IMR-90 (cell line): ENCODE measurements at regions not wholly inside any gene's neighbourhood (a gene's known extent, or its start where the extent isn't known, plus 50 kb on each side); places are given as distances from the start of the nearest gene placed in this dataset.

ENCODE experiments used
- ATAC-seq: fragments of 200-7000 bp; cut with Tn5 transposase; 2 replicates; pipeline ENCODE4 v1.9.1; 2020; ENCODE audit warnings: low read depth, mild to moderate bottlenecking, moderate library complexity
- BruUV-seq: library from RNA; stranded (reverse); fragments of 400-500 nt; replicated peaks from 2 replicates; lab custom pipeline; 2021; lab: Mats Ljungman, UMichigan
- CTCF ChIA-PET: fragments of 300-600 bp; formaldehyde crosslinking; extraction: SDS; loops from one replicate; lab custom pipeline; 2021; ENCODE audit warnings: antibody characterized with exemption; lab: Yijun Ruan, JAX
- POLR2A ChIA-PET: fragments of 300-600 bp; sonication (Branson Sonifier 250); formaldehyde crosslinking; loops from one replicate; lab custom pipeline; 2022; ENCODE audit warnings: antibody characterized with exemption; ENCODE audit not compliant: unreplicated experiment; lab: Charles Lee
- DNase-seq: peaks from one replicate; pipeline ENCODE4 v3.0.0; 2013
- H2AFZ ChIP-seq: replicated peaks from 2 replicates; pipeline ENCODE3; 2013; ENCODE audit warnings: low read length, mild to moderate bottlenecking; ENCODE audit not compliant: poor library complexity
- H2AK5ac ChIP-seq: 2 replicates; pipeline ENCODE4 v1.6.1; 2013; ENCODE audit warnings: low read depth, low read length, inconsistent platforms
- H2AK9ac ChIP-seq: replicated peaks from 2 replicates; pipeline ENCODE3; 2013; ENCODE audit warnings: mild to moderate bottlenecking, low read depth, low read length, moderate library complexity; ENCODE audit not compliant: poor library complexity
- H2BK120ac ChIP-seq: 2 replicates; pipeline ENCODE4 v1.6.1; 2013; ENCODE audit warnings: low read depth, low read length, inconsistent platforms
- H2BK15ac ChIP-seq: 3 replicates; pipeline ENCODE4 v1.6.1; 2013; ENCODE audit warnings: low read depth, low read length, inconsistent platforms
- H2BK20ac ChIP-seq: 2 replicates; pipeline ENCODE4 v1.6.1; 2013; ENCODE audit warnings: low read depth, mild to moderate bottlenecking, inconsistent platforms, low read length, moderate library complexity
- H2BK5ac ChIP-seq: 2 replicates; pipeline ENCODE4 v1.6.1; 2013; ENCODE audit warnings: mild to moderate bottlenecking, low read depth, low read length, inconsistent platforms; ENCODE audit not compliant: poor library complexity, severe bottlenecking
- H3K14ac ChIP-seq: replicated peaks from 2 replicates; pipeline ENCODE4 v1.6.1; 2013; ENCODE audit warnings: low read depth, low read length, inconsistent platforms
- H3K18ac ChIP-seq: 2 replicates; pipeline ENCODE4 v1.6.1; 2013; ENCODE audit warnings: low read depth, low read length, control low read depth
- H3K23ac ChIP-seq: 2 replicates; pipeline ENCODE4 v1.6.1; 2013; ENCODE audit warnings: low read depth, low read length, inconsistent platforms
- H3K27ac ChIP-seq: 2 replicates; pipeline ENCODE4 v1.5.1; 2013; ENCODE audit warnings: mild to moderate bottlenecking, control low read depth, low read length; ENCODE audit not compliant: insufficient read depth
- H3K27me3 ChIP-seq: 2 replicates; pipeline ENCODE4 v1.6.1; 2013; ENCODE audit warnings: low read length; ENCODE audit not compliant: control insufficient read depth, insufficient read depth
- H3K36me3 ChIP-seq: 2 replicates; pipeline ENCODE4 v1.6.1; 2013; ENCODE audit warnings: low read length, mixed read lengths; ENCODE audit not compliant: control insufficient read depth, insufficient read depth
- H3K4ac ChIP-seq: 2 replicates; pipeline ENCODE4 v1.6.1; 2013; ENCODE audit warnings: low read depth, low read length, inconsistent platforms
- H3K4me1 ChIP-seq: 2 replicates; pipeline ENCODE4 v1.6.1; 2013; ENCODE audit warnings: low read length, mixed read lengths; ENCODE audit not compliant: control insufficient read depth, insufficient read depth
- H3K4me2 ChIP-seq: 2 replicates; pipeline ENCODE4 v1.6.1; 2013; ENCODE audit warnings: low read depth, mild to moderate bottlenecking, control low read depth, low read length, moderate library complexity
- H3K4me3 ChIP-seq: 2 replicates; pipeline ENCODE4 v1.5.1; 2013; ENCODE audit warnings: low read depth, mild to moderate bottlenecking, control low read depth, low read length, moderate library complexity; ENCODE audit not compliant: insufficient read depth
- H3K56ac ChIP-seq: 2 replicates; pipeline ENCODE4 v1.6.1; 2013; ENCODE audit warnings: low read length, inconsistent platforms; ENCODE audit not compliant: insufficient read depth; ENCODE audit errors: extremely low read depth
- H3K79me1 ChIP-seq, 2 experiments: 2 replicates each; pipeline ENCODE4 v1.6.1; 2013; ENCODE audit warnings: low read length in 2 of 2, inconsistent platforms in 1 of 2, low read depth in 1 of 2
- H3K9ac ChIP-seq: 2 replicates; pipeline ENCODE4 v1.6.1; 2013; ENCODE audit warnings: low read depth, low read length, control low read depth
- H3K9me1 ChIP-seq: 2 replicates; pipeline ENCODE4 v1.6.1; 2013; ENCODE audit warnings: low read length, inconsistent platforms; ENCODE audit not compliant: insufficient read depth
- H3K9me3 ChIP-seq: 2 replicates; pipeline ENCODE4 v1.6.1; 2013; ENCODE audit warnings: low read length; ENCODE audit not compliant: control insufficient read depth, insufficient read depth
- H4K20me1 ChIP-seq: 2 replicates; pipeline ENCODE4 v1.6.1; 2013; ENCODE audit warnings: low read length, inconsistent platforms; ENCODE audit not compliant: insufficient read depth
- H4K5ac ChIP-seq: 2 replicates; pipeline ENCODE4 v1.6.1; 2013; ENCODE audit warnings: mild to moderate bottlenecking, low read depth, low read length, control low read depth
- H4K8ac ChIP-seq, 2 experiments: 2 replicates each; pipeline ENCODE4 v1.6.1; 2013; ENCODE audit warnings: low read depth in 2 of 2, low read length in 2 of 2, control low read depth in 1 of 2, inconsistent platforms in 1 of 2
- H4K91ac ChIP-seq: 2 replicates; pipeline ENCODE4 v1.6.1; 2013; ENCODE audit warnings: low read depth, low read length, inconsistent platforms; ENCODE audit not compliant: insufficient read depth
- FOS ChIP-seq: fragments of 150-350 bp; IDR thresholded peaks from 2 replicates; pipeline ENCODE4 v1.6.1; 2016; ENCODE audit warnings: low read depth, low read length
- MAFK ChIP-seq: IDR thresholded peaks from 2 replicates; pipeline ENCODE4 v1.6.1; 2012; ENCODE audit warnings: low read depth, low read length, improper control_type of control experiment
- MXI1 ChIP-seq: IDR thresholded peaks from 2 replicates; pipeline ENCODE4 v1.6.1; 2012; ENCODE audit warnings: low read depth, mild to moderate bottlenecking, low read length, moderate library complexity, borderline replicate concordance
- POLR2A ChIP-seq: IDR thresholded peaks from 2 replicates; pipeline ENCODE4 v1.6.1; 2012; ENCODE audit warnings: mild to moderate bottlenecking, low read depth, low read length
- USF2 ChIP-seq: fragments of 150-350 bp; IDR thresholded peaks from 2 replicates; pipeline ENCODE4 v1.6.1; 2017; ENCODE audit warnings: mild to moderate bottlenecking, antibody characterized with exemption, low read length, low read depth
- WGBS, 2 experiments: methylation state at CpG; one replicate each; pipeline versions ENCODE4 v1.1.5 to v1.1.7; 2013; ENCODE audit warnings: missing lambda C conversion rate in 2 of 2; ENCODE audit not compliant: insufficient read length in 1 of 2; ENCODE audit errors: extremely low coverage in 2 of 2; 5-methylcytosine and 5-hydroxymethylcytosine counted together
- dilution Hi-C: fragments of 300-500 bp; cut with HindIII; formaldehyde crosslinking; loops from one replicate; pipeline ENCODE4 v1.14.3; 2018; ENCODE audit warnings: low sequenced_read_pairs; ENCODE audit not compliant: unreplicated experiment
- in situ Hi-C: fragments of 300-500 bp; cut with MboI; formaldehyde crosslinking; loops from 3 replicates; pipeline ENCODE4 v1.14.3; 2019; ENCODE audit warnings: low sequenced_read_pairs, inconsistent platforms, mixed read lengths
- intact Hi-C: fragments of 100-400 bp; cut with micrococcal nuclease; formaldehyde crosslinking; loops from 2 replicates; pipeline ENCODE4 v1.10.0; 2022

GRCh38 chr10:64416011-64416410, 894.8 kb downstream of the REEP3 start:
- no peak overlapping the region for H4K8ac ChIP-seq
- H2BK120ac ChIP-seq, result no peak overlapping the region
- ChIA-PET CTCF (no interaction called here), POLR2A (no interaction called here)
- H3K56ac ChIP-seq, result no peak overlapping the region
- H3K18ac ChIP-seq, result no peak overlapping the region
- dilution Hi-C loops, result no loop called here
- in situ Hi-C loops, result no loop called here
- no peaks in the 10 kb centered on the region for H3K9me3 ChIP-seq
- intact Hi-C loops, result loop anchor here (1.0 kb wide), 1 partner anchor 8 kb away; no protein-coding TSS in a partner anchor
- H3K27me3 ChIP-seq, result no peaks in the 10 kb centered on the region
- peak overlapping the region; percentile 7; the same call in 1 of the 2 replicates for H3K4me2 ChIP-seq
- DNase-seq (no peak), ATAC-seq (peak; percentile 51)
- H3K4ac ChIP-seq, result no peak overlapping the region
- no peaks in the 10 kb centered on the region for H3K36me3 ChIP-seq
- no peak overlapping the region for H4K91ac ChIP-seq
- H3K27ac ChIP-seq, result no peak overlapping the region
- no peak overlapping the region for H2BK5ac ChIP-seq
- no TSS peak for BruUV-seq
- no peak overlapping the region for H2AK9ac ChIP-seq
- H2BK20ac ChIP-seq, result no peak overlapping the region
- no peaks in the 10 kb centered on the region for H4K20me1 ChIP-seq
- H4K5ac ChIP-seq, result no peak overlapping the region
- H3K9ac ChIP-seq, result no peak overlapping the region
- no peaks in the 10 kb centered on the region for H3K4me1 ChIP-seq
- WGBS, 2 experiments, result no CpG with 5 or more reads among the region's 1 CpG
- H3K4me3 ChIP-seq, result no peak overlapping the region
- H2AK5ac ChIP-seq, result no peak overlapping the region
- H2AFZ ChIP-seq, result no peak overlapping the region
- H3K23ac ChIP-seq, result no peak overlapping the region
- TF ChIP-seq USF2, result no peak
- no peak for TF ChIP-seq MXI1
- no peak for TF ChIP-seq FOS
- no peak for TF ChIP-seq MAFK
- TF ChIP-seq POLR2A, result no peak
- no peaks in the 10 kb centered on the region for H3K79me1 ChIP-seq
- H3K14ac ChIP-seq, result no peak overlapping the region
- no peaks in the 10 kb centered on the region for H3K9me1 ChIP-seq
- no peak overlapping the region for H2BK15ac ChIP-seq
